Upper lobe of left lung (tissue), 6 donors: ENCODE measurements at regions not wholly inside any gene's neighbourhood (a gene's known extent, or its start where the extent isn't known, plus 50 kb on each side); places are given as distances from the start of the nearest gene placed in this dataset.

Source experiments
- ATAC-seq, 2 donors: fragments of 200-7000 bp; cut with Tn5 transposase; one replicate each; pipeline ENCODE4 v1.9.1; 2022; ENCODE audit warnings: mild to moderate bottlenecking in 2 of 2, moderate library complexity in 2 of 2; ENCODE audit not compliant: low FRiP score in 2 of 2
- DNase-seq, 2 donors: peaks; one replicate each; pipeline ENCODE4 v3.0.0-alpha.2; 2019 to 2020
- H3K27ac ChIP-seq, 4 donors: fragments of 200-600 bp; sonication (generic); one replicate each; pipeline ENCODE4 v1.5.1; 2016 to 2019
- H3K27me3 ChIP-seq, 4 donors: fragments of 200-600 bp; sonication (generic); one replicate each; pipeline ENCODE4 v1.5.1; 2017 to 2019
- H3K36me3 ChIP-seq, 4 donors: fragments of 200-600 bp; sonication (generic); one replicate each; pipeline ENCODE4 v1.5.1; 2016 to 2019
- H3K4me1 ChIP-seq, 4 donors: fragments of 200-600 bp; sonication (generic); one replicate each; pipeline ENCODE4 v1.5.1; 2018 to 2019
- H3K4me3 ChIP-seq, 4 donors: fragments of 200-600 bp; sonication (generic); one replicate each; pipeline ENCODE4 v1.5.1; 2017 to 2019; ENCODE audit warnings: mild to moderate bottlenecking in 2 of 4, moderate library complexity in 1 of 4
- H3K9me3 ChIP-seq, 4 donors: fragments of 200-600 bp; sonication (generic); one replicate each; pipeline ENCODE4 v1.5.1; 2018 to 2019
- EP300 ChIP-seq, 4 donors: sonication (generic); formaldehyde crosslinking; IDR thresholded peaks; one replicate each; pipeline ENCODE4 v1.5.1; 2017; ENCODE audit warnings: antibody characterized with exemption in 4 of 4, control low read depth in 2 of 4
- POLR2A ChIP-seq, 4 donors: fragments of 450-650 bp; IDR thresholded peaks; one replicate each; pipeline ENCODE4 v1.5.1; 2016 to 2017; ENCODE audit warnings: antibody characterized with exemption in 4 of 4, mild to moderate bottlenecking in 2 of 4
- POLR2AphosphoS5 ChIP-seq, 2 donors: sonication (generic); formaldehyde crosslinking; IDR thresholded peaks; one replicate each; pipeline ENCODE4 v1.5.1; 2017; ENCODE audit warnings: antibody characterized with exemption in 2 of 2
- WGBS, 2 donors: methylation state at CpG; one replicate each; pipeline ENCODE4 v1.1.5; 2017 to 2018; 5-methylcytosine and 5-hydroxymethylcytosine counted together
- TF ChIP-seq, protein P1 (sequence below), 6 experiments: fragments of 450-650 bp in 4 of 6; fragments of 200-600 bp in 2 of 6; sonication (generic) in 2 of 6; IDR thresholded peaks; one replicate each; pipeline ENCODE4 v1.5.1; 2016 to 2019; ENCODE audit warnings: antibody characterized with exemption in 6 of 6
- donor health status: DM: no; HTN: no; CAD: no; lungs with moderate emphysema.
- donor health status: DM: no; HTN: yes; CAD: no; lungs with severe emphysema.

- Histone ChIP-seq H3K4me1 (no peaks in the 10 kb centered on the region), H3K27me3 (no peaks in the 10 kb centered on the region), H3K27ac (no peak overlapping the region), H3K4me3 (no peak overlapping the region), H3K36me3 (no peaks in the 10 kb centered on the region), H3K9me3 (no peaks in the 10 kb centered on the region)
- WGBS, 2 donors: 38 to 69% methylated on average over 1 of the region's 1 CpG
- TF ChIP-seq POLR2AphosphoS5 (IDR thresholded peaks at IDR 0.05): no peak
- TF ChIP-seq POLR2A (IDR thresholded peaks at IDR 0.05): no peak
- TF ChIP-seq EP300 (IDR thresholded peaks at IDR 0.05): no peak
- TF ChIP-seq, protein P1, sequence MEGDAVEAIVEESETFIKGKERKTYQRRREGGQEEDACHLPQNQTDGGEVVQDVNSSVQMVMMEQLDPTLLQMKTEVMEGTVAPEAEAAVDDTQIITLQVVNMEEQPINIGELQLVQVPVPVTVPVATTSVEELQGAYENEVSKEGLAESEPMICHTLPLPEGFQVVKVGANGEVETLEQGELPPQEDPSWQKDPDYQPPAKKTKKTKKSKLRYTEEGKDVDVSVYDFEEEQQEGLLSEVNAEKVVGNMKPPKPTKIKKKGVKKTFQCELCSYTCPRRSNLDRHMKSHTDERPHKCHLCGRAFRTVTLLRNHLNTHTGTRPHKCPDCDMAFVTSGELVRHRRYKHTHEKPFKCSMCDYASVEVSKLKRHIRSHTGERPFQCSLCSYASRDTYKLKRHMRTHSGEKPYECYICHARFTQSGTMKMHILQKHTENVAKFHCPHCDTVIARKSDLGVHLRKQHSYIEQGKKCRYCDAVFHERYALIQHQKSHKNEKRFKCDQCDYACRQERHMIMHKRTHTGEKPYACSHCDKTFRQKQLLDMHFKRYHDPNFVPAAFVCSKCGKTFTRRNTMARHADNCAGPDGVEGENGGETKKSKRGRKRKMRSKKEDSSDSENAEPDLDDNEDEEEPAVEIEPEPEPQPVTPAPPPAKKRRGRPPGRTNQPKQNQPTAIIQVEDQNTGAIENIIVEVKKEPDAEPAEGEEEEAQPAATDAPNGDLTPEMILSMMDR (IDR thresholded peaks at IDR 0.05): no peak
- DNase-seq: no peak
- no peak for ATAC-seq
Measured at GRCh38 chr15:87429754-87430153, 826.8 kb downstream of the NTRK3 start.

GRCh38 chr15:87420017-87420416 is 836.5 kb downstream of the NTRK3 start:
- H3K27ac ChIP-seq: no peak overlapping the region

DNA sequence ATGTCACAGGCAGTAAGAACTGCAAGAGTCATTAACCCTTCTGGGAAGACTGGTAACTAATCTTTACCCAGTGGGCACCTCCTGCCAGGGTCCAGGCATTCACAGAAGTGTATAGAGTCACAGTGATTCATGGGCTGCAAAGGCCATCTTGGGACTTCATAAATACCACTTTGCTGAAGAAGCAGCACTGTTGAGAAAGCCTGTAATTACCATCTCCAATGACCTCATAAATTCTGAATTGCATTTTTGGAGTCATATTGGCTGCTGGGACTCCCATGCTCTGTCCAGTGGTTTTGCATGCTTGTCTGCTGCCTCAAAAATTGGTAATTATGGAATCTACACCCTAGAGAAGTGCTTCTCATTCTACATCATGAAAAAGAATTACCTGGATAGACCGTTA is 837.2 kb downstream of the NTRK3 start:
- Histone ChIP-seq H3K36me3 (no peaks in the 10 kb centered on the region), H3K9me3 (no peaks in the 10 kb centered on the region), H3K4me3 (no peak overlapping the region), H3K27ac (no peak overlapping the region), H3K4me1 (no peaks in the 10 kb centered on the region), H3K27me3 (no peaks in the 10 kb centered on the region)
- ATAC-seq: no peak
- WGBS, 2 donors: 83 to 85% methylated on average over 1 of the region's 1 CpG
- TF ChIP-seq POLR2A (IDR thresholded peaks at IDR 0.05) (no peak), POLR2AphosphoS5 (IDR thresholded peaks at IDR 0.05) (no peak), EP300 (IDR thresholded peaks at IDR 0.05) (no peak)
- TF ChIP-seq, protein P1 (IDR thresholded peaks at IDR 0.05): no peak
- DNase-seq: no peak

More at GRCh38 chr15:87420017-87420416, 836.5 kb downstream of the NTRK3 start:
- H3K4me1 ChIP-seq: no peaks in the 10 kb centered on the region
- DNase-seq (no peak), ATAC-seq (no peak)
- H3K4me3 ChIP-seq: no peak overlapping the region
- H3K9me3 ChIP-seq: no peaks in the 10 kb centered on the region
- 45 to 61% methylated on average over 2 of the region's 2 CpGs for WGBS, 2 donors
- TF ChIP-seq POLR2AphosphoS5 (IDR thresholded peaks at IDR 0.05) (no peak), EP300 (IDR thresholded peaks at IDR 0.05) (no peak), POLR2A (IDR thresholded peaks at IDR 0.05) (no peak)
- TF ChIP-seq, protein P1 (IDR thresholded peaks at IDR 0.05): no peak
- no peaks in the 10 kb centered on the region for H3K36me3 ChIP-seq
- H3K27me3 ChIP-seq: no peaks in the 10 kb centered on the region

- Histone ChIP-seq H3K4me1 (no peaks in the 10 kb centered on the region), H3K9me3 (no peaks in the 10 kb centered on the region), H3K4me3 (no peak overlapping the region), H3K36me3 (no peaks in the 10 kb centered on the region), H3K27me3 (no peaks in the 10 kb centered on the region), H3K27ac (no peak overlapping the region)
- DNase-seq: no peak
- no peak for ATAC-seq
- WGBS, 2 donors: 59 to 67% methylated on average over 5 of the region's 5 CpGs
- TF ChIP-seq, protein P1 (IDR thresholded peaks at IDR 0.05): no peak
- TF ChIP-seq POLR2AphosphoS5 (IDR thresholded peaks at IDR 0.05): no peak
- no peak for TF ChIP-seq EP300 (IDR thresholded peaks at IDR 0.05)
- TF ChIP-seq POLR2A (IDR thresholded peaks at IDR 0.05): no peak
Measured at GRCh38 chr15:87416591-87417257, 839.8 kb downstream of the NTRK3 start.

GRCh38 chr15:87408902-87409301 is 847.6 kb downstream of the NTRK3 start:
- DNase-seq: no peak
- no peaks in the 10 kb centered on the region for H3K9me3 ChIP-seq
- WGBS, 2 donors: 66 to 72% methylated on average over 6 of the region's 6 CpGs
- TF ChIP-seq, protein P1 (IDR thresholded peaks at IDR 0.05): no peak
- TF ChIP-seq POLR2A (IDR thresholded peaks at IDR 0.05) (no peak), EP300 (IDR thresholded peaks at IDR 0.05) (no peak), POLR2AphosphoS5 (IDR thresholded peaks at IDR 0.05) (no peak)
- no peak overlapping the region for H3K27ac ChIP-seq
- H3K27me3 ChIP-seq: no peaks in the 10 kb centered on the region
- no peaks in the 10 kb centered on the region for H3K36me3 ChIP-seq
- no peak overlapping the region for H3K4me3 ChIP-seq
- no peak for ATAC-seq
- H3K4me1 ChIP-seq: no peaks in the 10 kb centered on the region
